ENCODE measurements at regions not wholly inside any gene's neighbourhood (a gene's known extent, or its start where the extent isn't known, plus 50 kb on each side); places are given as distances from the start of the nearest gene placed in this dataset.

- Histone ChIP-seq H3K9me3 (ENCODE audit: insufficient read depth, low read length) (no peaks in the 10 kb centered on the region), H3K27me3 (ENCODE audit: insufficient read depth, insufficient read length) (no peaks in the 10 kb centered on the region), H3K36me3 (ENCODE audit: insufficient read depth, insufficient read length, low read length) (no peaks in the 10 kb centered on the region), H3K4me3 (ENCODE audit: insufficient read length, low read depth) (no peak overlapping the region), H3K4me1 (ENCODE audit: insufficient read depth, insufficient read length) (no peaks in the 10 kb centered on the region), H3K9ac (ENCODE audit: insufficient read length, low read depth) (no peak overlapping the region)
- TF ChIP-seq SUZ12 (IDR thresholded peaks at IDR 0.05; ENCODE audit: extremely low read depth, insufficient read depth, insufficient read length) (no peak), ZNF274 (IDR thresholded peaks at IDR 0.05; ENCODE audit: low read depth, low read length) (no peak), YY1 (IDR thresholded peaks at IDR 0.05; ENCODE audit: insufficient read depth, insufficient read length) (no peak)
- no peak for DNase-seq (ENCODE audit: low read depth, low spot score)
Observed at GRCh38 chr3:152621006-152621868, 213.7 kb upstream of the P2RY1 start.

GRCh38 chr3:152621967-152622810, 212.7 kb upstream of the P2RY1 start:
- TF ChIP-seq SUZ12 (IDR thresholded peaks at IDR 0.05; ENCODE audit: extremely low read depth, insufficient read depth, insufficient read length) (no peak), ZNF274 (IDR thresholded peaks at IDR 0.05; ENCODE audit: low read depth, low read length) (no peak), YY1 (IDR thresholded peaks at IDR 0.05; ENCODE audit: insufficient read depth, insufficient read length) (no peak)
- no peak for DNase-seq (ENCODE audit: low read depth, low spot score)
- H3K9ac ChIP-seq (ENCODE audit: insufficient read length, low read depth) = no peak overlapping the region
- no peaks in the 10 kb centered on the region for H3K4me1 ChIP-seq (ENCODE audit: insufficient read depth, insufficient read length)
- H3K9me3 ChIP-seq (ENCODE audit: insufficient read depth, low read length) = no peaks in the 10 kb centered on the region
- no peak overlapping the region for H3K4me3 ChIP-seq (ENCODE audit: insufficient read length, low read depth)
- H3K36me3 ChIP-seq (ENCODE audit: insufficient read depth, insufficient read length, low read length) = no peaks in the 10 kb centered on the region
- no peaks in the 10 kb centered on the region for H3K27me3 ChIP-seq (ENCODE audit: insufficient read depth, insufficient read length)

GRCh38 chr3:152622811-152623167, 212.1 kb upstream of the P2RY1 start:
- Histone ChIP-seq H3K4me3 (ENCODE audit: insufficient read length, low read depth) (no peak overlapping the region), H3K27me3 (ENCODE audit: insufficient read depth, insufficient read length) (no peaks in the 10 kb centered on the region), H3K4me1 (ENCODE audit: insufficient read depth, insufficient read length) (no peaks in the 10 kb centered on the region), H3K9ac (ENCODE audit: insufficient read length, low read depth) (no peak overlapping the region), H3K9me3 (ENCODE audit: insufficient read depth, low read length) (no peaks in the 10 kb centered on the region), H3K36me3 (ENCODE audit: insufficient read depth, insufficient read length, low read length) (no peaks in the 10 kb centered on the region)
- TF ChIP-seq SUZ12 (IDR thresholded peaks at IDR 0.05; ENCODE audit: extremely low read depth, insufficient read depth, insufficient read length) (no peak), YY1 (IDR thresholded peaks at IDR 0.05; ENCODE audit: insufficient read depth, insufficient read length) (no peak), ZNF274 (IDR thresholded peaks at IDR 0.05; ENCODE audit: low read depth, low read length) (no peak)
- DNase-seq (ENCODE audit: low read depth, low spot score) = no peak

- Histone ChIP-seq H3K27me3 (ENCODE audit: insufficient read depth, insufficient read length) (no peaks in the 10 kb centered on the region), H3K4me3 (ENCODE audit: insufficient read length, low read depth) (no peak overlapping the region), H3K4me1 (ENCODE audit: insufficient read depth, insufficient read length) (no peaks in the 10 kb centered on the region), H3K36me3 (ENCODE audit: insufficient read depth, insufficient read length, low read length) (no peaks in the 10 kb centered on the region), H3K9ac (ENCODE audit: insufficient read length, low read depth) (no peak overlapping the region), H3K9me3 (ENCODE audit: insufficient read depth, low read length) (no peaks in the 10 kb centered on the region)
- TF ChIP-seq ZNF274 (IDR thresholded peaks at IDR 0.05; ENCODE audit: low read depth, low read length) (no peak), YY1 (IDR thresholded peaks at IDR 0.05; ENCODE audit: insufficient read depth, insufficient read length) (no peak), SUZ12 (IDR thresholded peaks at IDR 0.05; ENCODE audit: extremely low read depth, insufficient read depth, insufficient read length) (no peak)
- DNase-seq (ENCODE audit: low read depth, low spot score) = no peak
Observed at GRCh38 chr3:152623286-152623911, 211.5 kb upstream of the P2RY1 start.

GRCh38 chr3:152626226-152626625, 208.7 kb upstream of the P2RY1 start:
- DNase-seq (ENCODE audit: low read depth, low spot score) = no peak
- Histone ChIP-seq H3K4me1 (ENCODE audit: insufficient read depth, insufficient read length) (no peaks in the 10 kb centered on the region), H3K9me3 (ENCODE audit: insufficient read depth, low read length) (0 out of 2 replicates have a peak, but pooled peaks cover 4% of the 10 kb centered on the region), H3K36me3 (ENCODE audit: insufficient read depth, insufficient read length, low read length) (no peaks in the 10 kb centered on the region), H3K9ac (ENCODE audit: insufficient read length, low read depth) (no peak overlapping the region), H3K27me3 (ENCODE audit: insufficient read depth, insufficient read length) (no peaks in the 10 kb centered on the region), H3K4me3 (ENCODE audit: insufficient read length, low read depth) (no peak overlapping the region)
- no peak for TF ChIP-seq YY1 (IDR thresholded peaks at IDR 0.05; ENCODE audit: insufficient read depth, insufficient read length)
- no peak for TF ChIP-seq ZNF274 (IDR thresholded peaks at IDR 0.05; ENCODE audit: low read depth, low read length)
- TF ChIP-seq SUZ12 (IDR thresholded peaks at IDR 0.05; ENCODE audit: extremely low read depth, insufficient read depth, insufficient read length) = no peak

GRCh38 chr3:152628496-152628895, 206.4 kb upstream of the P2RY1 start:
- Histone ChIP-seq H3K4me3 (ENCODE audit: insufficient read length, low read depth) (no peak overlapping the region), H3K27me3 (ENCODE audit: insufficient read depth, insufficient read length) (no peaks in the 10 kb centered on the region), H3K36me3 (ENCODE audit: insufficient read depth, insufficient read length, low read length) (no peaks in the 10 kb centered on the region), H3K9me3 (ENCODE audit: insufficient read depth, low read length) (0 out of 2 replicates have a peak, but pooled peaks cover 4% of the 10 kb centered on the region), H3K9ac (ENCODE audit: insufficient read length, low read depth) (no peak overlapping the region), H3K4me1 (ENCODE audit: insufficient read depth, insufficient read length) (no peaks in the 10 kb centered on the region)
- DNase-seq (ENCODE audit: low read depth, low spot score) = no peak
- TF ChIP-seq ZNF274 (IDR thresholded peaks at IDR 0.05; ENCODE audit: low read depth, low read length) (no peak), SUZ12 (IDR thresholded peaks at IDR 0.05; ENCODE audit: extremely low read depth, insufficient read depth, insufficient read length) (no peak), YY1 (IDR thresholded peaks at IDR 0.05; ENCODE audit: insufficient read depth, insufficient read length) (no peak)
